Mesodermal cell (in vitro differentiated cells): ENCODE measurements at regions not wholly inside any gene's neighbourhood (a gene's known extent, or its start where the extent isn't known, plus 50 kb on each side); places are given as distances from the start of the nearest gene placed in this dataset.

ENCODE experiments used
- H3K27ac ChIP-seq: 2 replicates; pipeline ENCODE4 v1.7.0; 2013; ENCODE audit warnings: mild to moderate bottlenecking, low read depth, low read length, moderate library complexity; ENCODE audit not compliant: severe bottlenecking
- H3K36me3 ChIP-seq: 2 replicates; pipeline ENCODE4 v1.7.1; 2013; ENCODE audit warnings: mild to moderate bottlenecking, low read length, moderate library complexity; ENCODE audit not compliant: control insufficient read depth, insufficient read depth
- H3K4me1 ChIP-seq: one replicate; pipeline ENCODE4 v1.7.1; 2013; ENCODE audit warnings: mild to moderate bottlenecking, low read length; ENCODE audit not compliant: insufficient read depth, control insufficient read depth, poor library complexity, severe bottlenecking
- H3K4me3 ChIP-seq: 2 replicates; pipeline ENCODE4 v1.7.0; 2013; ENCODE audit warnings: low read length, control low read depth, mild to moderate bottlenecking; ENCODE audit not compliant: insufficient read depth, poor library complexity, severe bottlenecking; ENCODE audit errors: extremely low read depth
- H3K9me3 ChIP-seq: 2 replicates; pipeline ENCODE4 v1.7.1; 2013; ENCODE audit warnings: mild to moderate bottlenecking, low read length, moderate library complexity; ENCODE audit not compliant: control insufficient read depth
- WGBS, 2 experiments: methylation state at CpG; one replicate each; pipeline ENCODE4 v1.1.5; 2013; ENCODE audit warnings: missing lambda C conversion rate in 2 of 2; ENCODE audit not compliant: insufficient coverage in 2 of 2; 5-methylcytosine and 5-hydroxymethylcytosine counted together

- H3K36me3 ChIP-seq, result no peaks in the 10 kb centered on the region
- WGBS, 2 experiments, result 87 to 92% methylated on average over 4 to 7 of the region's 7 CpGs
- H3K4me1 ChIP-seq, result no peaks in the 10 kb centered on the region
- no peak overlapping the region for H3K4me3 ChIP-seq
- H3K9me3 ChIP-seq, result no peaks in the 10 kb centered on the region
- no peak overlapping the region for H3K27ac ChIP-seq
Measured at GRCh38 chr18:26768385-26768784, 97.1 kb downstream of the AQP4 start.

GRCh38 chr18:26765498-26765897 lies 100.0 kb downstream of the AQP4 start:
- H3K36me3 ChIP-seq, result no peaks in the 10 kb centered on the region
- no peak overlapping the region for H3K27ac ChIP-seq
- no peak overlapping the region for H3K4me3 ChIP-seq
- peaks cover 6% of the 10 kb centered on the region for H3K9me3 ChIP-seq
- no peaks in the 10 kb centered on the region for H3K4me1 ChIP-seq
- WGBS, 2 experiments, result no CpG with 5 or more reads among the region's 2 CpGs

- H3K36me3 ChIP-seq, result no peaks in the 10 kb centered on the region
- H3K27ac ChIP-seq, result no peak overlapping the region
- H3K4me3 ChIP-seq, result no peak overlapping the region
- peaks cover 6% of the 10 kb centered on the region for H3K9me3 ChIP-seq
- no peaks in the 10 kb centered on the region for H3K4me1 ChIP-seq
Measured at GRCh38 chr18:26764586-26764985, 100.9 kb downstream of the AQP4 start.

GRCh38 chr18:26764177-26764576 lies 101.3 kb downstream of the AQP4 start:
- WGBS, 2 experiments, result 100% methylated on average over 1 of the region's 1 CpG
- no peaks in the 10 kb centered on the region for H3K36me3 ChIP-seq
- no peaks in the 10 kb centered on the region for H3K4me1 ChIP-seq
- H3K4me3 ChIP-seq, result no peak overlapping the region
- no peak overlapping the region for H3K27ac ChIP-seq
- H3K9me3 ChIP-seq, result peaks cover 6% of the 10 kb centered on the region

- H3K36me3 ChIP-seq, result no peaks in the 10 kb centered on the region
- H3K9me3 ChIP-seq, result peaks cover 6% of the 10 kb centered on the region
- H3K4me3 ChIP-seq, result no peak overlapping the region
- H3K4me1 ChIP-seq, result no peaks in the 10 kb centered on the region
- 90 to 100% methylated on average over 3 to 4 of the region's 6 CpGs for WGBS, 2 experiments
- no peak overlapping the region for H3K27ac ChIP-seq
Measured at GRCh38 chr18:26763446-26764110, 101.9 kb downstream of the AQP4 start.

GRCh38 chr18:26757263-26758019 lies 108.1 kb downstream of the AQP4 start:
- no peak overlapping the region for H3K4me3 ChIP-seq
- peaks cover 6% of the 10 kb centered on the region for H3K9me3 ChIP-seq
- no peaks in the 10 kb centered on the region for H3K4me1 ChIP-seq
- no peak overlapping the region for H3K27ac ChIP-seq
- H3K36me3 ChIP-seq, result no peaks in the 10 kb centered on the region
- 83 to 86% methylated on average over 1 to 2 of the region's 4 CpGs for WGBS, 2 experiments

- H3K36me3 ChIP-seq, result no peaks in the 10 kb centered on the region
- H3K4me3 ChIP-seq, result no peak overlapping the region
- H3K9me3 ChIP-seq, result peaks cover 3% of the 10 kb centered on the region
- WGBS, 2 experiments, result 94% methylated on average over 2 of the region's 2 CpGs; no CpG with 5 or more reads in 1 of the 2 experiments
- H3K4me1 ChIP-seq, result no peaks in the 10 kb centered on the region
- H3K27ac ChIP-seq, result no peak overlapping the region
Measured at GRCh38 chr18:26756556-26756955, 109.0 kb downstream of the AQP4 start.

- Histone ChIP-seq H3K27ac (no peak overlapping the region), H3K4me3 (no peak overlapping the region)
- WGBS, 2 experiments, result 83% methylated on average over 2 of the region's 10 CpGs; no CpG with 5 or more reads in 1 of the 2 experiments
Measured at GRCh38 chr18:26746826-26747475, 118.6 kb downstream of the AQP4 start.

GRCh38 chr18:26746398-26746797 lies 119.1 kb downstream of the AQP4 start:
- H3K4me1 ChIP-seq, result peaks cover 12% of the 10 kb centered on the region
- H3K9me3 ChIP-seq, result no peaks in the 10 kb centered on the region
- H3K36me3 ChIP-seq, result no peaks in the 10 kb centered on the region
- H3K27ac ChIP-seq, result peak overlapping the region; percentile 50
- 84 to 91% methylated on average over 4 to 5 of the region's 5 CpGs for WGBS, 2 experiments
- H3K4me3 ChIP-seq, result no peak overlapping the region

More at GRCh38 chr18:26746826-26747475, 118.6 kb downstream of the AQP4 start:
- peaks cover 12% of the 10 kb centered on the region for H3K4me1 ChIP-seq
- H3K9me3 ChIP-seq, result no peaks in the 10 kb centered on the region
- H3K36me3 ChIP-seq, result no peaks in the 10 kb centered on the region

- Histone ChIP-seq H3K9me3 (no peaks in the 10 kb centered on the region), H3K4me3 (no peak overlapping the region), H3K36me3 (no peaks in the 10 kb centered on the region), H3K27ac (peak overlapping the region; percentile 50), H3K4me1 (peaks cover 12% of the 10 kb centered on the region)
- WGBS, 2 experiments, result 71 to 75% methylated on average over 4 to 5 of the region's 6 CpGs
Measured at GRCh38 chr18:26745288-26746181, 120.0 kb downstream of the AQP4 start.
